ENCODE measurements at regions not wholly inside any gene's neighbourhood (a gene's known extent, or its start where the extent isn't known, plus 50 kb on each side); places are given as distances from the start of the nearest gene placed in this dataset.

DNA sequence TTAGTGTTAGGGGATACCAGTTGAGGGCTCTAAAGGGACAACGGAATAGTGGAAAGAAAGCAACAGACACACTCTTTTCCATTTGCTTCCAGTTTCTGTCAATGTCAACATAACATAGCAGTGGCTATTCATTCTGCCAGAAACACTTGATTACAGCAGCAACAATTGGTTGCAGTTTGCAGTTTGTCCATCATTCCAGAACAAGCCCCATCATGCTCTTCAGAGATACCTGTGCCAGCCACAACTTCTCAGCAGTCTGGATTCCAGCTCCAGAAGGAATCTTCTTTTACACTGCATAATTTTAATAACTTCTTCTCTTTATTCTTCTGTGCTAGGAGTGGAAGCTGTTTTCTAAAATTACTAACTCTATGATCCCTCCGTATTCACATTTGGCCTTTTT lies 1521.4 kb downstream of the PLA2G4A start:
- no peak for DNase-seq (ENCODE audit: low spot score)
- TF ChIP-seq CTCF (IDR thresholded peaks at IDR 0.05; ENCODE audit: extremely low read depth, missing control alignments): no peak

- no peak for TF ChIP-seq CTCF (IDR thresholded peaks at IDR 0.05; ENCODE audit: extremely low read depth, missing control alignments)
- no peak for DNase-seq (ENCODE audit: low spot score)
These were observed 1526.3 kb downstream of the PLA2G4A start for GRCh38 chr1:188355082-188355481.

- TF ChIP-seq CTCF (IDR thresholded peaks at IDR 0.05; ENCODE audit: extremely low read depth, missing control alignments): no peak
- DNase-seq (ENCODE audit: low spot score): no peak
These were observed 1527.1 kb downstream of the PLA2G4A start for GRCh38 chr1:188355847-188356246.

DNA sequence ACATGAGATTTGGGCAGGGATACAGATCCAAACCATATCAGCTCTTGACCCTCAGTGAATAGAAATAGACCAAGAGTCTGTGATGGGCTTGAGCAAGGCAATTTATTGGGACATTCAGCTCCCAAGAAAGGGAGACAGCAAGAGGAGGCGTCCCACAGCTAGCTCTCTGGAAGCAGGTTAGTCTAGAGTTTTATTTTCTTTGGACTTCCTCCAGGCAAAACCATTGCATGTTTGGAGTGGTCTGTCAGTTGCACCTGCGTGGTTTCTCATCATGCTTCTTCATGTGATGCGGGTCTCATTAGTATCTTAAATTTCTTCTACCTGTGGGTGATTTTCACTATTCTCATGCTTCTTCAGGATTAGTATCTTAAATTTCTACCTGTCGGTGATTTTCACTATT lies 1530.6 kb downstream of the PLA2G4A start:
- no peak for DNase-seq (ENCODE audit: low spot score)
- no peak for TF ChIP-seq CTCF (IDR thresholded peaks at IDR 0.05; ENCODE audit: extremely low read depth, missing control alignments)

GRCh38 chr1:188363943-188364342 lies 1535.2 kb downstream of the PLA2G4A start:
- no peak for DNase-seq (ENCODE audit: low spot score)
- TF ChIP-seq CTCF (IDR thresholded peaks at IDR 0.05; ENCODE audit: extremely low read depth, missing control alignments): no peak

GRCh38 chr1:188364927-188365449 lies 1536.2 kb downstream of the PLA2G4A start:
- no peak for DNase-seq (ENCODE audit: low spot score)
- no peak for TF ChIP-seq CTCF (IDR thresholded peaks at IDR 0.05; ENCODE audit: extremely low read depth, missing control alignments)

DNA sequence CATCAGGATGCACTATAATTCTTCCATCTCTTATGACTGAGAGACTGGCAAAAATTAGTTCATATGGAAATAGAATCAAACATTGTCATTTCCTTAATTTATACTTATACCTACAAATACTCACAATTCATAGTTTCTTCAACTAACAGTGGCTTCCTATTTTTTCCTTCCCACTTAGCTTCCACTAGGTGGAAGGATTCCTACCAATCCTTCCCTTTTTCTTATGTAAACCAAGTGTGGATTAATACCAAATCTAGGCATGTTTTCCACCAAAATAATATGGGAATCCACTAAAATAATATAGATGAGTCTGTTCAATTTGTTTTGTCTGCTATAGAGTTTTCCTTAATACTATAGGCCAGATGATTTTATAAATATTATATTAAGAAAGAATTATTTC lies 1537.1 kb downstream of the PLA2G4A start:
- TF ChIP-seq CTCF (IDR thresholded peaks at IDR 0.05; ENCODE audit: extremely low read depth, missing control alignments): no peak
- DNase-seq (ENCODE audit: low spot score): no peak
